ENCODE measurements at regions not wholly inside any gene's neighbourhood (a gene's known extent, or its start where the extent isn't known, plus 50 kb on each side); places are given as distances from the start of the nearest gene placed in this dataset.

GRCh38 chr1:199724049-199724448, 303.5 kb upstream of the NR5A2 start:
- DNase-seq: no peak

- no peak for DNase-seq
Observed at GRCh38 chr1:199725002-199725565, 302.4 kb upstream of the NR5A2 start.

GRCh38 chr1:199727682-199728081, 299.8 kb upstream of the NR5A2 start:
- no peak for DNase-seq

GRCh38 chr1:199728345-199728744, 299.2 kb upstream of the NR5A2 start:
- DNase-seq: no peak

- no peak for DNase-seq
Observed at GRCh38 chr1:199733125-199733524, 294.4 kb upstream of the NR5A2 start.

GRCh38 chr1:199734186-199734585, 293.3 kb upstream of the NR5A2 start:
- no peak for DNase-seq

- no peak for DNase-seq
Observed at GRCh38 chr1:199735660-199736059, 291.9 kb upstream of the NR5A2 start.

GRCh38 chr1:199736646-199737045, 290.9 kb upstream of the NR5A2 start:
- no peak for DNase-seq

- DNase-seq: no peak
Observed at GRCh38 chr1:199741586-199741985, 285.9 kb upstream of the NR5A2 start.

GRCh38 chr1:199742547-199742946, 285.0 kb upstream of the NR5A2 start:
- DNase-seq: no peak

GRCh38 chr1:199743227-199743626, 284.3 kb upstream of the NR5A2 start:
- DNase-seq: no peak

GRCh38 chr1:199746666-199747384, 280.7 kb upstream of the NR5A2 start:
- DNase-seq: no peak

- DNase-seq: no peak
Observed at GRCh38 chr1:199747984-199748383, 279.5 kb upstream of the NR5A2 start.

GRCh38 chr1:199751506-199751905, 276.0 kb upstream of the NR5A2 start:
- DNase-seq: no peak

- DNase-seq: no peak
Observed at GRCh38 chr1:199751962-199752687, 275.4 kb upstream of the NR5A2 start.

- no peak for DNase-seq
Observed at GRCh38 chr1:199752688-199753027, 274.9 kb upstream of the NR5A2 start.

- no peak for DNase-seq
Observed at GRCh38 chr1:199753513-199753912, 274.0 kb upstream of the NR5A2 start.

GRCh38 chr1:199756066-199756465, 271.4 kb upstream of the NR5A2 start:
- no peak for DNase-seq

GRCh38 chr1:199758626-199759255, 268.8 kb upstream of the NR5A2 start:
- no peak for DNase-seq

GRCh38 chr1:199759268-199759730, 268.2 kb upstream of the NR5A2 start:
- no peak for DNase-seq

GRCh38 chr1:199762572-199762971, 264.9 kb upstream of the NR5A2 start:
- no peak for DNase-seq

- DNase-seq: no peak
Observed at GRCh38 chr1:199766218-199766792, 261.2 kb upstream of the NR5A2 start.

GRCh38 chr1:199767700-199768099, 259.8 kb upstream of the NR5A2 start:
- no peak for DNase-seq

Data from activated CD4-positive, CD25-positive, alpha-beta regulatory T cell (primary cell).